ENCODE measurements at regions not wholly inside any gene's neighbourhood (a gene's known extent, or its start where the extent isn't known, plus 50 kb on each side); places are given as distances from the start of the nearest gene placed in this dataset.

DNA sequence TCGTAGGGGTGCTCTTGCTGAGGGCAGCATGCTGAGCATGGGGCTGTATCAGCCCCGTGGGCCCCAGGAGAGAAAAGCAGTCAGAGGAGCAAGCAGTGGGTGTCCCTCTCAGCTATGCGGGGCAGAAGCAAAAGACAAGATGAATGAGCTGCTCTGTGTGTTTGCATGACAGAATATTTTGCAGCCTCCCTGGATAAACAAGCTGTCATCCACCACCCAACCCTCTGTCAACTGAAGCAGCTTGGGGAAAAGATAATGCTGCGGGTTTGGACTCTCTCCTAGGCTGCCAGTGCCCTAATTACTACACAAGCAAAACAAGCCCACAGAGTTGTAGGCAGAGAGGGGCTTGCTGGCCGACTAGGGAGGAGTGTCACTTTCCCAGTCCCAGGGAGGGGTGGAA is 82.3 kb upstream of the PTPRT start:
- DNase-seq (ENCODE audit: low read depth) = no peak
- H3K4me3 ChIP-seq (ENCODE audit: low read depth, low read length) = no peak overlapping the region
- TF ChIP-seq, protein P1, sequence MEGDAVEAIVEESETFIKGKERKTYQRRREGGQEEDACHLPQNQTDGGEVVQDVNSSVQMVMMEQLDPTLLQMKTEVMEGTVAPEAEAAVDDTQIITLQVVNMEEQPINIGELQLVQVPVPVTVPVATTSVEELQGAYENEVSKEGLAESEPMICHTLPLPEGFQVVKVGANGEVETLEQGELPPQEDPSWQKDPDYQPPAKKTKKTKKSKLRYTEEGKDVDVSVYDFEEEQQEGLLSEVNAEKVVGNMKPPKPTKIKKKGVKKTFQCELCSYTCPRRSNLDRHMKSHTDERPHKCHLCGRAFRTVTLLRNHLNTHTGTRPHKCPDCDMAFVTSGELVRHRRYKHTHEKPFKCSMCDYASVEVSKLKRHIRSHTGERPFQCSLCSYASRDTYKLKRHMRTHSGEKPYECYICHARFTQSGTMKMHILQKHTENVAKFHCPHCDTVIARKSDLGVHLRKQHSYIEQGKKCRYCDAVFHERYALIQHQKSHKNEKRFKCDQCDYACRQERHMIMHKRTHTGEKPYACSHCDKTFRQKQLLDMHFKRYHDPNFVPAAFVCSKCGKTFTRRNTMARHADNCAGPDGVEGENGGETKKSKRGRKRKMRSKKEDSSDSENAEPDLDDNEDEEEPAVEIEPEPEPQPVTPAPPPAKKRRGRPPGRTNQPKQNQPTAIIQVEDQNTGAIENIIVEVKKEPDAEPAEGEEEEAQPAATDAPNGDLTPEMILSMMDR (IDR thresholded peaks at IDR 0.05; ENCODE audit: low read depth, low read length, missing control alignments) = no peak
- in situ Hi-C loops (cut with HindIII; ENCODE audit: low sequenced_read_pairs) = no loop called here

GRCh38 chr20:43265449-43265848 is 75.7 kb upstream of the PTPRT start:
- DNase-seq (ENCODE audit: low read depth) = no peak
- H3K4me3 ChIP-seq (ENCODE audit: low read depth, low read length) = no peak overlapping the region
- in situ Hi-C loops (cut with HindIII; ENCODE audit: low sequenced_read_pairs) = no loop called here
- TF ChIP-seq, protein P1 (IDR thresholded peaks at IDR 0.05; ENCODE audit: low read depth, low read length, missing control alignments) = no peak

DNA sequence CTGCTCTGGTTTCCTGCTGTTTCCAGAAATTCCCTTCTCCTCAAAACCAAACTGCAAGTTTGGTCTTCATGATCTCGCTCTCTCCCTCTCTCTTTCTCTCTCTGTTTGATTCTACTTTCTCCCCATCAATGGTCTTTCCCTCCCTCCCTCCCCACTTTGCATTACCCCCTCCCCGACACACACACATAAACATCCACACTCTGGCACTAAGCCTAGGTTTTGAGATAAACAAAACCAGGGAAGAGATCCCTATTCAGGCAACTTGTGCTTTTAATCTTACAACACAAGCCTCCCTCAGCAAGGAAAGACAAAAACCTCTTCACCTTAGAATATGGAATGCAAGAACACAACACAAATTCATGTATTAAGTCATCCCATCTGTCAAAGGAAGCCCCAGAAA is 73.5 kb upstream of the PTPRT start:
- no peak for DNase-seq (ENCODE audit: low read depth)
- TF ChIP-seq, protein P1 (IDR thresholded peaks at IDR 0.05; ENCODE audit: low read depth, low read length, missing control alignments) = no peak

DNA sequence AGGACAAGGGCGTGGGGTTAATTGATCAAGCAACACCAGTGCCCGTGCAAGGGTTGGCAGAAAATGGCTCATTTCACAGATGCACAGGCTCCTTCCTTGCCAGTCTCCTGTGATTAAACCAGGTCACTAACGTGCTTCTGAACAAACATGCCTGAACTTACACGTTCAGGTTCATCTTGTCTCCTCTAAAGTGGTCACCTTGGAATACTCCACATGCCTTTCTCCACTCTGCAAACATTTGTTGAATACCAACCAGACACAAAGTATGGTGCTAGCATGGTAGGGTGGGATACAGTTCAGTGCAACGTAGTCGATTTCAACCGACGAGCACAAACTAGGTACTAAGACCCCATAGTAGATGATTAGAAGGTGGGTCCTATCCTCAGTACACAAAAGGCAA is 72.6 kb upstream of the PTPRT start:
- TF ChIP-seq, protein P1 (IDR thresholded peaks at IDR 0.05; ENCODE audit: low read depth, low read length, missing control alignments) = no peak
- DNase-seq (ENCODE audit: low read depth) = no peak
- in situ Hi-C loops (cut with HindIII; ENCODE audit: low sequenced_read_pairs) = no loop called here
- H3K4me3 ChIP-seq (ENCODE audit: low read depth, low read length) = no peak overlapping the region

More for the DNA sequence above, 73.5 kb upstream of the PTPRT start:
- no peak overlapping the region for H3K4me3 ChIP-seq (ENCODE audit: low read depth, low read length)
- in situ Hi-C loops (cut with HindIII; ENCODE audit: low sequenced_read_pairs) = no loop called here

GRCh38 chr20:43255877-43256276 is 66.2 kb upstream of the PTPRT start:
- TF ChIP-seq, protein P1 (IDR thresholded peaks at IDR 0.05; ENCODE audit: low read depth, low read length, missing control alignments) = no peak
- no peak for DNase-seq (ENCODE audit: low read depth)
- in situ Hi-C loops (cut with HindIII; ENCODE audit: low sequenced_read_pairs) = no loop called here
- H3K4me3 ChIP-seq (ENCODE audit: low read depth, low read length) = no peak overlapping the region

DNA sequence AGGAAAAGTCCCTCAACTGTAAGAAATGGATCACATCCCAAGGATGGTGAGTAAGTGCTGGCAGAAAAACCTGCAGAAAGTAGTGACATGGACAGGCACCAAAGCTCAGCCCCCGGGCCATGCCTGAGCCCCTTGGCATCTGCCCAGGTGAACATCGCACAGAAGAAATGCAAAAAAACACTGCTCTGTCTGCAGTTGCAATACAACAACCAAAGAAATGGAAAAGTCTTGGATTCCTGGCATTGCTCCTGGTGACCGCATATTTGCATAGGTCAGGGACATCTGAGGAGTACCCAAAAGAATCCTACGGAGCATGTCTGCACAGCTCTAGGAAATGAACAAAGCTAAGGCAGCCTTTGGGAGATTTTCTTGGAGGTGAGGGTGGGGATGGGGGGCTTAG is 63.1 kb upstream of the PTPRT start:
- in situ Hi-C loops (cut with HindIII; ENCODE audit: low sequenced_read_pairs) = no loop called here
- DNase-seq (ENCODE audit: low read depth) = no peak
- TF ChIP-seq, protein P1 (IDR thresholded peaks at IDR 0.05; ENCODE audit: low read depth, low read length, missing control alignments) = no peak
- no peak overlapping the region for H3K4me3 ChIP-seq (ENCODE audit: low read depth, low read length)

- in situ Hi-C loops (cut with HindIII; ENCODE audit: low sequenced_read_pairs) = no loop called here
- no peak overlapping the region for H3K4me3 ChIP-seq (ENCODE audit: low read depth, low read length)
- no peak for DNase-seq (ENCODE audit: low read depth)
- TF ChIP-seq, protein P1 (IDR thresholded peaks at IDR 0.05; ENCODE audit: low read depth, low read length, missing control alignments) = no peak
These were observed 58.6 kb upstream of the PTPRT start for GRCh38 chr20:43248341-43248740.

All from astrocyte of the cerebellum (primary cell).